Mucosa of descending colon (tissue), 3 donors: ENCODE measurements at regions not wholly inside any gene's neighbourhood (a gene's known extent, or its start where the extent isn't known, plus 50 kb on each side); places are given as distances from the start of the nearest gene placed in this dataset.

Source experiments
- ATAC-seq: fragments of 200-7000 bp; cut with Tn5 transposase; one replicate; pipeline ENCODE4 v1.9.1; 2020; ENCODE audit warnings: mild to moderate bottlenecking, moderate library complexity
- DNase-seq, 3 donors: peaks; one replicate each; pipeline ENCODE4 v3.0.0-alpha.2; 2020
- H3K36me3 ChIP-seq: fragments of 200-600 bp; one replicate; pipeline ENCODE4 v1.8.0; 2021; ENCODE audit warnings: low read depth, mild to moderate bottlenecking
- H3K4me1 ChIP-seq: fragments of 200-600 bp; one replicate; pipeline ENCODE4 v1.8.0; 2021; ENCODE audit warnings: low read depth, mild to moderate bottlenecking
- H3K4me3 ChIP-seq: fragments of 200-600 bp; one replicate; pipeline ENCODE4 v1.8.0; 2021; ENCODE audit warnings: mild to moderate bottlenecking
- H3K9me3 ChIP-seq: fragments of 200-600 bp; one replicate; pipeline ENCODE4 v1.8.0; 2021; ENCODE audit warnings: mild to moderate bottlenecking
- CTCF ChIP-seq: fragments of 200-600 bp; IDR thresholded peaks from one replicate; pipeline ENCODE4 v1.8.0; 2022; ENCODE audit warnings: antibody characterized with exemption, mild to moderate bottlenecking
- intact Hi-C, 2 donors: fragments of 100-400 bp; cut with DNase I in 1 of 2; cut with micrococcal nuclease in 1 of 2; formaldehyde crosslinking; loops; one replicate each; pipeline versions ENCODE4 v1.11.0 to v1.11.1; 2022; cut with DNase I, micrococcal nuclease
- donor health status: DM: no; HTN: no; CAD: no; lungs with moderate emphysema.
- donor health status: DM: no; HTN: no; CAD: no.
- donor health status: DM: no; HTN: yes; CAD: no.

GRCh38 chr10:69703256-69703655 lies 73.2 kb downstream of the FAM241B start:
- ATAC-seq (no peak), DNase-seq (no peak)
- intact Hi-C loops, result no loop called here
- no peaks in the 10 kb centered on the region for H3K9me3 ChIP-seq
- no peak for TF ChIP-seq CTCF
- H3K4me3 ChIP-seq, result no peak overlapping the region
- H3K36me3 ChIP-seq, result no peaks in the 10 kb centered on the region
- no peaks in the 10 kb centered on the region for H3K4me1 ChIP-seq

- no peak for DNase-seq
- H3K4me1 ChIP-seq, result no peaks in the 10 kb centered on the region
- no peak for TF ChIP-seq CTCF
- H3K9me3 ChIP-seq, result no peaks in the 10 kb centered on the region
- no peak overlapping the region for H3K4me3 ChIP-seq
- intact Hi-C loops, result no loop called here
- no peaks in the 10 kb centered on the region for H3K36me3 ChIP-seq
- no peak for ATAC-seq
Measured at GRCh38 chr10:69703766-69704630, 74.0 kb downstream of the FAM241B start.

GRCh38 chr10:69709366-69709941 lies 79.4 kb downstream of the FAM241B start:
- DNase-seq (no peak), ATAC-seq (no peak)
- TF ChIP-seq CTCF, result no peak
- H3K4me1 ChIP-seq, result no peaks in the 10 kb centered on the region
- H3K9me3 ChIP-seq, result no peaks in the 10 kb centered on the region
- H3K4me3 ChIP-seq, result no peak overlapping the region
- intact Hi-C loops, result no loop called here
- H3K36me3 ChIP-seq, result no peaks in the 10 kb centered on the region

- Histone ChIP-seq H3K4me1 (no peaks in the 10 kb centered on the region), H3K36me3 (no peaks in the 10 kb centered on the region), H3K4me3 (no peak overlapping the region), H3K9me3 (no peaks in the 10 kb centered on the region)
- DNase-seq (no peak), ATAC-seq (no peak)
- TF ChIP-seq CTCF, result no peak
- intact Hi-C loops, result no loop called here
Measured at GRCh38 chr10:69710008-69710888, 80.2 kb downstream of the FAM241B start.

- no peak for TF ChIP-seq CTCF
Measured at GRCh38 chr10:69712342-69712741, 82.3 kb downstream of the FAM241B start.

More at GRCh38 chr10:69712342-69712741, 82.3 kb downstream of the FAM241B start:
- H3K4me1 ChIP-seq, result no peaks in the 10 kb centered on the region
- ATAC-seq, result no peak
- no peak overlapping the region for H3K4me3 ChIP-seq
- intact Hi-C loops, result no loop called here
- H3K36me3 ChIP-seq, result no peaks in the 10 kb centered on the region
- H3K9me3 ChIP-seq, result no peaks in the 10 kb centered on the region
- no peak for DNase-seq
